Loucy (cell line): ENCODE measurements at regions not wholly inside any gene's neighbourhood (a gene's known extent, or its start where the extent isn't known, plus 50 kb on each side); places are given as distances from the start of the nearest gene placed in this dataset.

Experiments used
- CTCF ChIP-seq: fragments of 200-600 bp; sonication (generic); conservative IDR thresholded peaks from 2 replicates; pipeline ENCODE4 v1.5.1; 2014; ENCODE audit warnings: mild to moderate bottlenecking, antibody characterized with exemption, low read length
- EZH2phosphoT487 ChIP-seq: fragments of 200-600 bp; IDR thresholded peaks from 2 replicates; pipeline ENCODE4 v1.6.1; 2018; ENCODE audit warnings: antibody characterized with exemption, mild to moderate bottlenecking, moderate library complexity, borderline replicate concordance

- no peak for TF ChIP-seq CTCF
- TF ChIP-seq EZH2phosphoT487 = no peak
Measured at GRCh38 chr1:60751306-60751705, 331.1 kb upstream of the NFIA start.
